Panc1 (cell line): ENCODE measurements at regions not wholly inside any gene's neighbourhood (a gene's known extent, or its start where the extent isn't known, plus 50 kb on each side); places are given as distances from the start of the nearest gene placed in this dataset.

Experiments
- ATAC-seq: fragments of 200-7000 bp; cut with Tn5 transposase; 2 replicates; pipeline ENCODE4 v1.9.1; 2020; ENCODE audit warnings: mild to moderate bottlenecking, moderate library complexity
- BruUV-seq: library from RNA; stranded (reverse); fragments of 400-500 nt; replicated peaks from 2 replicates; lab custom pipeline; 2021; lab: Mats Ljungman, UMichigan
- CTCF ChIA-PET: fragments of 300-600 bp; sonication (Branson Sonifier 250); formaldehyde crosslinking; loops from one replicate; lab custom pipeline; 2022; ENCODE audit warnings: antibody characterized with exemption; lab: Charles Lee
- POLR2A ChIA-PET: fragments of 300-600 bp; sonication (Branson Sonifier 250); formaldehyde crosslinking; loops from one replicate; lab custom pipeline; 2022; ENCODE audit warnings: antibody characterized with exemption; lab: Charles Lee
- DNase-seq: peaks from one replicate; pipeline ENCODE4 v3.0.0-alpha.2; 2010; ENCODE audit warnings: low read depth, low spot score
- H3K27ac ChIP-seq: 2 replicates; pipeline ENCODE4 v1.5.1; 2011; ENCODE audit warnings: mild to moderate bottlenecking, low read length, inconsistent platforms
- H3K27me3 ChIP-seq: fragments of 200-500 bp; sonication (Bioruptor generic); 2 replicates; pipeline ENCODE4 v1.6.0; 2014; ENCODE audit warnings: low read length, inconsistent platforms; ENCODE audit not compliant: control insufficient read depth, insufficient read depth
- H3K36me3 ChIP-seq: fragments of 200-500 bp; sonication (Bioruptor generic); 2 replicates; pipeline ENCODE4 v1.5.1; 2014; ENCODE audit warnings: inconsistent platforms, mild to moderate bottlenecking, low read length, moderate library complexity; ENCODE audit not compliant: control insufficient read depth, insufficient read depth
- H3K4me1 ChIP-seq: 2 replicates; pipeline ENCODE4 v1.5.1; 2011; ENCODE audit warnings: inconsistent platforms, mild to moderate bottlenecking, low read length, moderate library complexity; ENCODE audit not compliant: control insufficient read depth, insufficient read depth
- H3K4me3 ChIP-seq, 2 experiments: 2 replicates each; pipeline ENCODE4 v1.5.1; 2011 to 2012; ENCODE audit warnings: low read depth in 2 of 2, low read length in 2 of 2, mild to moderate bottlenecking in 2 of 2, inconsistent platforms in 1 of 2, moderate library complexity in 1 of 2
- H3K9me3 ChIP-seq: fragments of 200-500 bp; sonication (Bioruptor generic); 2 replicates; pipeline ENCODE4 v1.5.1; 2014; ENCODE audit warnings: low read depth, mild to moderate bottlenecking, inconsistent platforms, low read length, moderate library complexity; ENCODE audit not compliant: control insufficient read depth, insufficient read depth
- CTCF ChIP-seq: fragments of 450-650 bp; IDR thresholded peaks from 2 replicates; pipeline ENCODE4 v1.5.1; 2017; ENCODE audit warnings: mild to moderate bottlenecking
- POLR2AphosphoS5 ChIP-seq: IDR thresholded peaks from 2 replicates; pipeline ENCODE4 v1.6.1; 2012; ENCODE audit warnings: mild to moderate bottlenecking, low read depth, low read length, moderate library complexity
- REST ChIP-seq, 2 experiments: IDR thresholded peaks; 2 replicates each; pipeline ENCODE4 v1.6.1; 2011 to 2012; ENCODE audit warnings: low read depth in 2 of 2, control low read depth in 1 of 2, low read length in 1 of 2, mild to moderate bottlenecking in 1 of 2, moderate library complexity in 1 of 2; ENCODE audit not compliant: insufficient read depth in 1 of 2
- SIN3A ChIP-seq: IDR thresholded peaks from 2 replicates; pipeline ENCODE4 v1.6.1; 2012; ENCODE audit warnings: low read depth, mild to moderate bottlenecking, low read length, moderate library complexity, borderline replicate concordance; ENCODE audit not compliant: insufficient read depth
- TCF7L2 ChIP-seq: IDR thresholded peaks from 2 replicates; pipeline ENCODE4 v1.6.1; 2011; ENCODE audit warnings: mild to moderate bottlenecking, low read depth, low read length, inconsistent platforms
- in situ Hi-C: cut with HindIII; loops from 2 replicates; pipeline ENCODE4 v1.10.0; 2016; ENCODE audit warnings: low sequenced_read_pairs, low pct_unique_long_range_greater_than_20kb
- intact Hi-C: fragments of 100-400 bp; cut with micrococcal nuclease; formaldehyde crosslinking; loops from one replicate; pipeline ENCODE4 v1.10.0; 2022; ENCODE audit not compliant: unreplicated experiment

- no peaks in the 10 kb centered on the region for H3K9me3 ChIP-seq
- no peaks in the 10 kb centered on the region for H3K27me3 ChIP-seq
- TF ChIP-seq REST (IDR thresholded peaks at IDR 0.05; ENCODE audit: insufficient read depth in 1 of 2, low read depth in 2 of 2, low read length in 1 of 2) (no peak), SIN3A (no peak), POLR2AphosphoS5 (no peak), TCF7L2 (no peak), CTCF (no peak)
- H3K36me3 ChIP-seq = no peaks in the 10 kb centered on the region
- ATAC-seq (no peak), DNase-seq (no peak)
- in situ Hi-C loops (no loop called here), intact Hi-C loops (no loop called here)
- no TSS peak for BruUV-seq
- no peaks in the 10 kb centered on the region for H3K4me1 ChIP-seq
- POLR2A ChIA-PET = no interaction called here
- no peak overlapping the region for H3K4me3 ChIP-seq
- no peak overlapping the region for H3K27ac ChIP-seq
- CTCF ChIA-PET = no interaction called here
Observed at GRCh38 chr7:94179466-94179865, 175.3 kb upstream of the BET1 start.

- no peaks in the 10 kb centered on the region for H3K27me3 ChIP-seq
- no peak for ATAC-seq
- no peaks in the 10 kb centered on the region for H3K9me3 ChIP-seq
- H3K4me3 ChIP-seq = no peak overlapping the region
- POLR2A ChIA-PET = no interaction called here
- CTCF ChIA-PET = no interaction called here
- no peaks in the 10 kb centered on the region for H3K36me3 ChIP-seq
- no peak overlapping the region for H3K27ac ChIP-seq
- peak; percentile 35 for DNase-seq
- no peaks in the 10 kb centered on the region for H3K4me1 ChIP-seq
- in situ Hi-C loops (no loop called here), intact Hi-C loops (no loop called here)
- TF ChIP-seq CTCF = no peak
- TF ChIP-seq REST (IDR thresholded peaks at IDR 0.05; ENCODE audit: insufficient read depth in 1 of 2, low read depth in 2 of 2, low read length in 1 of 2) = no peak
- TF ChIP-seq SIN3A = no peak
- TF ChIP-seq POLR2AphosphoS5 = no peak
- no peak for TF ChIP-seq TCF7L2
- no TSS peak for BruUV-seq
Observed at GRCh38 chr7:94182066-94182465, 177.9 kb upstream of the BET1 start.
